SK-N-MC (cell line): ENCODE measurements at regions not wholly inside any gene's neighbourhood (a gene's known extent, or its start where the extent isn't known, plus 50 kb on each side); places are given as distances from the start of the nearest gene placed in this dataset.

Source experiments
- DNase-seq: peaks from one replicate; pipeline ENCODE4 v3.0.0-alpha.2; 2011; ENCODE audit warnings: low read depth, low spot score
- H3K27ac ChIP-seq: fragments of 200-600 bp; sonication (generic); 2 replicates; pipeline ENCODE4 v1.5.1; 2016; ENCODE audit warnings: mixed run types
- H3K36me3 ChIP-seq: fragments of 200-600 bp; sonication (generic); 2 replicates; pipeline ENCODE4 v1.6.1; 2017; ENCODE audit warnings: antibody characterized with exemption, low read length, mixed read lengths; ENCODE audit not compliant: insufficient read depth
- H3K4me3 ChIP-seq: fragments of 200-600 bp; sonication (generic); 2 replicates; pipeline ENCODE4 v1.5.1; 2016
- H3K9ac ChIP-seq: fragments of 200-600 bp; sonication (generic); 2 replicates; pipeline ENCODE4 v1.8.0; 2017; ENCODE audit warnings: mixed run types, mixed read lengths; ENCODE audit not compliant: insufficient read length
- H3K9me3 ChIP-seq: fragments of 200-600 bp; sonication (generic); 2 replicates; pipeline ENCODE4 v1.6.1; 2017; ENCODE audit warnings: low read depth, mild to moderate bottlenecking, antibody characterized with exemption, low read length, moderate library complexity, mixed read lengths
- EZH2 ChIP-seq: fragments of 200-600 bp; sonication (generic); IDR thresholded peaks from one replicate; pipeline ENCODE4 v1.6.1; 2017; ENCODE audit warnings: antibody characterized with exemption
- FOXP2 ChIP-seq: optimal IDR thresholded peaks from 2 replicates; pipeline ENCODE3; 2011; ENCODE audit warnings: mild to moderate bottlenecking, moderate library complexity; ENCODE audit not compliant: insufficient read depth; ENCODE audit errors: extremely low read length, control extremely low read depth
- POLR2AphosphoS5 ChIP-seq: IDR thresholded peaks from 2 replicates; pipeline ENCODE4 v1.6.1; 2012; ENCODE audit warnings: mild to moderate bottlenecking, low read depth, low read length, borderline replicate concordance

GRCh38 chr4:116755051-116755450 lies 330.3 kb downstream of the TRAM1L1 start:
- DNase-seq: no peak
- no peak overlapping the region for H3K27ac ChIP-seq
- H3K36me3 ChIP-seq: no peaks in the 10 kb centered on the region
- TF ChIP-seq FOXP2: no peak
- no peak for TF ChIP-seq EZH2
- no peak for TF ChIP-seq POLR2AphosphoS5
- H3K4me3 ChIP-seq: no peak overlapping the region
- H3K9me3 ChIP-seq: no peaks in the 10 kb centered on the region
- no peak overlapping the region for H3K9ac ChIP-seq

GRCh38 chr4:116752027-116752426 lies 333.3 kb downstream of the TRAM1L1 start:
- Histone ChIP-seq H3K9ac (no peak overlapping the region), H3K36me3 (no peaks in the 10 kb centered on the region), H3K9me3 (no peaks in the 10 kb centered on the region), H3K4me3 (no peak overlapping the region), H3K27ac (no peak overlapping the region)
- no peak for DNase-seq
- TF ChIP-seq POLR2AphosphoS5: no peak
- no peak for TF ChIP-seq FOXP2
- no peak for TF ChIP-seq EZH2

GRCh38 chr4:116736756-116737155 lies 348.6 kb downstream of the TRAM1L1 start:
- H3K4me3 ChIP-seq: no peak overlapping the region
- DNase-seq: no peak
- H3K27ac ChIP-seq: no peak overlapping the region
- H3K9ac ChIP-seq: no peak overlapping the region
- no peak for TF ChIP-seq POLR2AphosphoS5
- no peak for TF ChIP-seq EZH2
- TF ChIP-seq FOXP2: no peak
- no peaks in the 10 kb centered on the region for H3K9me3 ChIP-seq
- H3K36me3 ChIP-seq: no peaks in the 10 kb centered on the region

GRCh38 chr4:116734178-116734577 lies 351.2 kb downstream of the TRAM1L1 start:
- DNase-seq: no peak
- no peak overlapping the region for H3K4me3 ChIP-seq
- no peaks in the 10 kb centered on the region for H3K9me3 ChIP-seq
- no peak for TF ChIP-seq POLR2AphosphoS5
- TF ChIP-seq EZH2: no peak
- TF ChIP-seq FOXP2: no peak
- H3K27ac ChIP-seq: no peak overlapping the region
- H3K36me3 ChIP-seq: no peaks in the 10 kb centered on the region
- no peak overlapping the region for H3K9ac ChIP-seq

- TF ChIP-seq POLR2AphosphoS5 (no peak), EZH2 (no peak), FOXP2 (no peak)
- no peak overlapping the region for H3K27ac ChIP-seq
- no peaks in the 10 kb centered on the region for H3K36me3 ChIP-seq
- H3K9me3 ChIP-seq: no peaks in the 10 kb centered on the region
- no peak overlapping the region for H3K4me3 ChIP-seq
- DNase-seq: no peak
- H3K9ac ChIP-seq: no peak overlapping the region
Measured at GRCh38 chr4:116733370-116733769, 352.0 kb downstream of the TRAM1L1 start.

- no peak overlapping the region for H3K27ac ChIP-seq
- H3K9ac ChIP-seq: no peak overlapping the region
- no peak overlapping the region for H3K4me3 ChIP-seq
- no peak for DNase-seq
- 0 out of 2 replicates have a peak, but pooled peaks cover 3% of the 10 kb centered on the region for H3K9me3 ChIP-seq
- TF ChIP-seq EZH2: no peak
- TF ChIP-seq FOXP2: no peak
- no peak for TF ChIP-seq POLR2AphosphoS5
- no peaks in the 10 kb centered on the region for H3K36me3 ChIP-seq
Measured at GRCh38 chr4:116726523-116726922, 358.9 kb downstream of the TRAM1L1 start.

GRCh38 chr4:116724249-116724648 lies 361.1 kb downstream of the TRAM1L1 start:
- no peak for DNase-seq
- Histone ChIP-seq H3K9me3 (0 out of 2 replicates have a peak, but pooled peaks cover 3% of the 10 kb centered on the region), H3K27ac (no peak overlapping the region), H3K4me3 (no peak overlapping the region), H3K36me3 (no peaks in the 10 kb centered on the region), H3K9ac (no peak overlapping the region)
- no peak for TF ChIP-seq FOXP2
- TF ChIP-seq POLR2AphosphoS5: no peak
- no peak for TF ChIP-seq EZH2

- Histone ChIP-seq H3K27ac (no peak overlapping the region), H3K9ac (no peak overlapping the region), H3K9me3 (no peaks in the 10 kb centered on the region), H3K36me3 (no peaks in the 10 kb centered on the region), H3K4me3 (no peak overlapping the region)
- no peak for DNase-seq
- no peak for TF ChIP-seq EZH2
- TF ChIP-seq FOXP2: no peak
- TF ChIP-seq POLR2AphosphoS5: no peak
Measured at GRCh38 chr4:116705466-116705865, 379.9 kb downstream of the TRAM1L1 start.

GRCh38 chr4:116702949-116703348 lies 382.4 kb downstream of the TRAM1L1 start:
- no peak for DNase-seq
- no peaks in the 10 kb centered on the region for H3K9me3 ChIP-seq
- H3K27ac ChIP-seq: no peak overlapping the region
- no peak overlapping the region for H3K9ac ChIP-seq
- no peak for TF ChIP-seq FOXP2
- no peak for TF ChIP-seq POLR2AphosphoS5
- no peak for TF ChIP-seq EZH2
- no peak overlapping the region for H3K4me3 ChIP-seq
- no peaks in the 10 kb centered on the region for H3K36me3 ChIP-seq
